Type B pancreatic cell (in vitro differentiated cells): ENCODE measurements at regions not wholly inside any gene's neighbourhood (a gene's known extent, or its start where the extent isn't known, plus 50 kb on each side); places are given as distances from the start of the nearest gene placed in this dataset.

Source experiments
- DNase-seq: peaks from one replicate; pipeline ENCODE4 v3.0.0; 2021; ENCODE audit warnings: mixed read lengths; ENCODE audit not compliant: unreplicated experiment; ENCODE audit errors: extremely low spot score
- H3K27ac Mint-ChIP-seq: 2 replicates; pipeline ENCODE4 v1.8.0; 2021; ENCODE audit warnings: mild to moderate bottlenecking, mixed read lengths
- H3K27me3 Mint-ChIP-seq: 2 replicates; pipeline ENCODE4 v1.8.0; 2021; ENCODE audit warnings: mixed read lengths
- H3K36me3 Mint-ChIP-seq: 2 replicates; pipeline ENCODE4 v1.8.0; 2021; ENCODE audit warnings: mixed read lengths
- H3K4me1 Mint-ChIP-seq: one replicate; pipeline ENCODE4 v1.8.0; 2021; ENCODE audit warnings: mixed read lengths; ENCODE audit not compliant: unreplicated experiment
- H3K4me3 Mint-ChIP-seq: 2 replicates; pipeline ENCODE4 v1.8.0; 2021; ENCODE audit warnings: mild to moderate bottlenecking, mixed read lengths
- H3K9me3 Mint-ChIP-seq: 2 replicates; pipeline ENCODE4 v1.8.0; 2021; ENCODE audit warnings: mixed read lengths
- CTCF ChIP-seq: fragments of 200-600 bp; sonication (generic); conservative IDR thresholded peaks from 2 replicates; pipeline ENCODE4 v1.5.0; 2021; ENCODE audit warnings: antibody characterized with exemption, mild to moderate bottlenecking

GRCh38 chr16:80040814-80041213 lies 440.3 kb upstream of the MAF start:
- Mint-ChIP-seq H3K36me3 (no peaks in the 10 kb centered on the region), H3K27ac (no peak overlapping the region)

DNA sequence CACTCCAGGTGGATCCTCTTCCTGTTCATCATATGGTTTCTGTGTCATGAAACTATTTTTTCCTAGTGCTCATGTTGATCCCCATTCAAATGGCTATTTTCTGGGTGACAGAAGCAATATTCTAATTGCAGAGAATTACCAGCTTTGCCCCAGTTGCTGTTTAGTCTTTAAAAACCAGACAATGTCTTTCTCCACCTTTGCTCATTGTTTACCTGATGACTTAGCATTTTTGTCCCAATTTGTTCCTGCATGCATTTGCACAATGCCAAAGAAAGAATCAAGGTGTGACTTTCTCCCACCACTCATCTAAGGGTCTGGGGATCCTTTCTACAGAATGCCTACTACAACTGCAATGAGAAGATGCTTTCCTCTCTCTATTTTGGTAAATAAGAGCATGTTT lies 439.9 kb upstream of the MAF start:
- TF ChIP-seq CTCF, result no peak
- Mint-ChIP-seq H3K4me1 (peaks cover under 1% of the 10 kb centered on the region), H3K27me3 (peaks cover 26% of the 10 kb centered on the region), H3K27ac (no peak overlapping the region), H3K36me3 (no peaks in the 10 kb centered on the region), H3K4me3 (no peak overlapping the region), H3K9me3 (no peaks in the 10 kb centered on the region)
- no peak for DNase-seq

More at GRCh38 chr16:80040814-80041213, 440.3 kb upstream of the MAF start:
- Mint-ChIP-seq H3K27me3 (peaks cover 28% of the 10 kb centered on the region), H3K4me1 (peaks cover 4% of the 10 kb centered on the region), H3K4me3 (no peak overlapping the region), H3K9me3 (no peaks in the 10 kb centered on the region)
- DNase-seq, result no peak
- no peak for TF ChIP-seq CTCF

DNA sequence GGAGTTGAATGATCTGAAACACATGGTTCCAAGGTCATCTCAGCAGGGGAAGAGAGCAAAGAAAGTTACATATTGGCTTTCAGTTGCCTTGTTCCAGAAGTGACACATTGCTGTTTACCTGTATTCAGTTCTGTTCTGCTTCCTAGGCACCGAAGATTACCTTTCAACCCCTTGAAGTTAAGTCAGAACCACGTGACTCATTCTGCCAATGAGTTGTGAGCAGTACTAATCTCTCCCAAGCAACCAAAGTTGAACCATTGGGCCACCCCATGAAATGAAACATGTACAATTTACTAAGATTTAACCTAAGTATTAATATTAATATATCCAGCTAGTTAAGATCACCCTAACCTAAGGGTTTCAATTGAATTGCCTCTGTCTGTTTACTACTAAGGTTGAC lies 439.2 kb upstream of the MAF start:
- H3K27ac Mint-ChIP-seq, result no peak overlapping the region
- H3K9me3 Mint-ChIP-seq, result no peaks in the 10 kb centered on the region
- no peaks in the 10 kb centered on the region for H3K36me3 Mint-ChIP-seq
- no peak for TF ChIP-seq CTCF
- H3K4me3 Mint-ChIP-seq, result no peak overlapping the region
- no peak for DNase-seq
- H3K27me3 Mint-ChIP-seq, result peaks cover 26% of the 10 kb centered on the region
- no peaks in the 10 kb centered on the region for H3K4me1 Mint-ChIP-seq

- DNase-seq, result no peak
- no peak overlapping the region for H3K27ac Mint-ChIP-seq
- no peak overlapping the region for H3K4me3 Mint-ChIP-seq
- peaks cover 7% of the 10 kb centered on the region for H3K9me3 Mint-ChIP-seq
- H3K36me3 Mint-ChIP-seq, result no peaks in the 10 kb centered on the region
- no peaks in the 10 kb centered on the region for H3K4me1 Mint-ChIP-seq
- peaks cover 20% of the 10 kb centered on the region for H3K27me3 Mint-ChIP-seq
- no peak for TF ChIP-seq CTCF
Measured at GRCh38 chr16:80038566-80038965, 438.0 kb upstream of the MAF start.

GRCh38 chr16:80034948-80035663 lies 434.6 kb upstream of the MAF start:
- no peak for DNase-seq
- Mint-ChIP-seq H3K36me3 (no peaks in the 10 kb centered on the region), H3K9me3 (peaks cover 19% of the 10 kb centered on the region), H3K4me3 (no peak overlapping the region), H3K27me3 (peaks cover 7% of the 10 kb centered on the region), H3K27ac (no peak overlapping the region), H3K4me1 (no peaks in the 10 kb centered on the region)
- TF ChIP-seq CTCF, result no peak
